ENCODE measurements at regions not wholly inside any gene's neighbourhood (a gene's known extent, or its start where the extent isn't known, plus 50 kb on each side); places are given as distances from the start of the nearest gene placed in this dataset.
"Not testable (repeated sequence)": the region's sequence is repeated elsewhere in the genome, so short reads cannot be mapped to it uniquely, and the experiment has no call there.

DNA sequence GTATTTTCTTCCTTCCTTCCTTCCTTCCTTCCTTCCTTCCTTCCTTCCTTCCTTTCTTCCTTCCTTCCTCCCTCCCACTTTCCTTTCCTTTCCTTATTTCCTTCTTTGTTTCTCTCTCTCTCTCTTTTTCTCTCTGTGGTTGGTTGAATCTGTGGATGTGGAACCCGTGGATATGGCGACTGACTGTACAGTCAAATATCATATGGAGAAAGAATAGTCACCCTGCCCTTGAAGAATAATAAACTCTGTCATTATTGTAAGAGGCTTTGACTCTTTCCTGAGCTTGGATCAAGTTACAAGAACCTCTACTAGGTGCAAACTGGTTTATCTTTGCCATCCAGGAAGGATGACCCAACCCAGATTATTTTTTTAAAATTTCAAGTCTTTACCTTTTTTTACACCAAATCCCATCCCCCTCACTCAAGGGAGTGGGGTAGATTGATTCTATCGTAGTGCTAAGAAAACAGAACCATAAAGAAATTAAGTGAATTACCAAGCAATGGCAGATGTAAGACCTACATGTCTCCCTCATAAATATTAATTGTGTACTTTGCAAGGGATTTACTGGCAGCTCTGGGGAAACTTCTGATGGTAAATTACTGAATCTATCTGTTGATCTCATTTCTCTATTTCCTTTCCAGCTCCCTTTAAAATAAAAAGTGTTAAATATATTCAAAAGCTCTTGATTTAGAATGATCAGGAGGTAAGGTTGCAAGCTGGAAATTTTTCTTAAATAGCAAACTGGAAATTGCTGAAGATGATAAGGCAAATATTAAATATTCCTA is 667.5 kb downstream of the UTRN start:
- no peaks in the 10 kb centered on the region for H3K27me3 ChIP-seq
- no peak for DNase-seq
- H3K27ac ChIP-seq: no peak overlapping the region
- H3K36me3 ChIP-seq: no peaks in the 10 kb centered on the region
- H3K9me3 ChIP-seq: no peaks in the 10 kb centered on the region
- no peak overlapping the region for H3K4me3 ChIP-seq
- no peak for TF ChIP-seq POLR2A (IDR thresholded peaks at IDR 0.05)
- TF ChIP-seq, protein P1, sequence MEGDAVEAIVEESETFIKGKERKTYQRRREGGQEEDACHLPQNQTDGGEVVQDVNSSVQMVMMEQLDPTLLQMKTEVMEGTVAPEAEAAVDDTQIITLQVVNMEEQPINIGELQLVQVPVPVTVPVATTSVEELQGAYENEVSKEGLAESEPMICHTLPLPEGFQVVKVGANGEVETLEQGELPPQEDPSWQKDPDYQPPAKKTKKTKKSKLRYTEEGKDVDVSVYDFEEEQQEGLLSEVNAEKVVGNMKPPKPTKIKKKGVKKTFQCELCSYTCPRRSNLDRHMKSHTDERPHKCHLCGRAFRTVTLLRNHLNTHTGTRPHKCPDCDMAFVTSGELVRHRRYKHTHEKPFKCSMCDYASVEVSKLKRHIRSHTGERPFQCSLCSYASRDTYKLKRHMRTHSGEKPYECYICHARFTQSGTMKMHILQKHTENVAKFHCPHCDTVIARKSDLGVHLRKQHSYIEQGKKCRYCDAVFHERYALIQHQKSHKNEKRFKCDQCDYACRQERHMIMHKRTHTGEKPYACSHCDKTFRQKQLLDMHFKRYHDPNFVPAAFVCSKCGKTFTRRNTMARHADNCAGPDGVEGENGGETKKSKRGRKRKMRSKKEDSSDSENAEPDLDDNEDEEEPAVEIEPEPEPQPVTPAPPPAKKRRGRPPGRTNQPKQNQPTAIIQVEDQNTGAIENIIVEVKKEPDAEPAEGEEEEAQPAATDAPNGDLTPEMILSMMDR (IDR thresholded peaks at IDR 0.05): no peak
- H3K4me1 ChIP-seq: no peaks in the 10 kb centered on the region

DNA sequence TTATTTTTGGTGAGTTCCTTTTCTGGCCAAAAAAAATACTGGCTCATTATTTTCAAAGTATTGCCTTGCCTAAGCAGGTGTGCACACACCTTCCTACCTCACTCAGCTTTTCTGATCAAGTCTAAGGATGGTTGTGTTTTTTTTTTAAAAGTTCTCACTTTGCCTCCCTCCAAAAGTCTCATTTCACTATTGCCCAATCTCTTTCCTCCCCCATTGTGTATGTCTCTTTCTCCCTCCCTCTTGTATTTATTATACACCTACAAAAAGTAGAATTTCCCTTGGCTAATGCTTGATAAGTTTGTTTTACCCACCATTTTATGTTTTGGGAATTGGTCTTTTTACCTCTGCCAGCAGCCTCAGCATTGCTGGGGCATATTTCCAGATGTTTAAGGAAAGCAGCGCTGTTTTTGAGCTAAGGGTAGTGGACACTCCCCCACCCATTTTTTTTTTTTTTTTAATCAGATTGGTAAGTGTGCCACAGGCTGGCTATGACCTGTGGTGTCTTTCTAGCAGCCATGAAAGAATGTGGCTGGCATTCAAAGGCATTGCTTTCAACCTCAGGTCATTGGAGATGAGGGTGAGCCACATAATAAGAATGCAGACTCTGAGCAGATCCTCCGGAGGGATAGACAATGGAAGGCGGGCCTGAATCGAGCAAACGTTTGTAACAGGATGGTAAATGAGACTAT is 668.6 kb downstream of the UTRN start:
- TF ChIP-seq, protein P1 (IDR thresholded peaks at IDR 0.05): no peak
- TF ChIP-seq POLR2A (IDR thresholded peaks at IDR 0.05): no peak
- Histone ChIP-seq H3K27me3 (no peaks in the 10 kb centered on the region), H3K27ac (no peak overlapping the region), H3K4me1 (no peaks in the 10 kb centered on the region), H3K9me3 (no peaks in the 10 kb centered on the region), H3K36me3 (no peaks in the 10 kb centered on the region), H3K4me3 (no peak overlapping the region)
- no peak for DNase-seq

DNA sequence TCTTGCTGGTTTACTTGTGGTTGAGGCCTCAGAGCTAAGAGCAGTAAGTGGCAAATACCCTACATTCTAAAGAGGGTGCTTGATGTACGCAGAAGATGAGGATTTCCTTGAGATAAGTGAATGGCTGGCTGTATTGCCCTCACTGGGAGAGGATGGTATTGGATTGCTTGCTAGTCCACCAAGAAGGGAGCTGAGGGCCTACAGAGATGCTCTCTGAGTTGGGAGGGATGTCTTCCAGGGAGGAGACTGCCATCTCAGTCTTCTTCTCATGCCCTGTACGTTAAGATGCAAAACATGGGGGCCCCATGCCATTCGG is 669.1 kb downstream of the UTRN start:
- Histone ChIP-seq H3K27me3 (no peaks in the 10 kb centered on the region), H3K27ac (no peak overlapping the region), H3K4me3 (no peak overlapping the region), H3K9me3 (no peaks in the 10 kb centered on the region), H3K4me1 (no peaks in the 10 kb centered on the region), H3K36me3 (no peaks in the 10 kb centered on the region)
- TF ChIP-seq, protein P1 (IDR thresholded peaks at IDR 0.05): no peak
- no peak for TF ChIP-seq POLR2A (IDR thresholded peaks at IDR 0.05)
- no peak for DNase-seq

DNA sequence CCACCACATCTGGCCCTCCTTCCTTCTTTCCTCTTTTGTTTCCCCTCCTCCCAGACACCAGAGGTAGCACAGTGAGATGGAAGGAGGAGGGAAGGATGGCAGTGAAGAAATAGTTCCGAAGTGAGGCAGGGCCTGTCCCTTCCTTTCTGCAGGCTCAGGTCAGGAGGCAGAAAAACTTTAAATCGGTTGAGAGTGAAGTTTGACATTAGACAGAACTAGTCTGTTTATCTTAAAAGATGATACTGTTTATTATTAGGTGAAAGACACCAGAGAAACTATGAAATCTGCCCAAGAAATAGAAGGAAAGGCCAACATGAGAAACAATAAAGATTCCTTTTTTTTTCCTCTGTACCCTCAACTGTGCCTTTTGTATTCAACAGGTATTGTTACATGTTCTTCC is 670.3 kb downstream of the UTRN start:
- no peak overlapping the region for H3K27ac ChIP-seq
- no peak for TF ChIP-seq POLR2A (IDR thresholded peaks at IDR 0.05)
- TF ChIP-seq, protein P1 (IDR thresholded peaks at IDR 0.05): no peak

DNA sequence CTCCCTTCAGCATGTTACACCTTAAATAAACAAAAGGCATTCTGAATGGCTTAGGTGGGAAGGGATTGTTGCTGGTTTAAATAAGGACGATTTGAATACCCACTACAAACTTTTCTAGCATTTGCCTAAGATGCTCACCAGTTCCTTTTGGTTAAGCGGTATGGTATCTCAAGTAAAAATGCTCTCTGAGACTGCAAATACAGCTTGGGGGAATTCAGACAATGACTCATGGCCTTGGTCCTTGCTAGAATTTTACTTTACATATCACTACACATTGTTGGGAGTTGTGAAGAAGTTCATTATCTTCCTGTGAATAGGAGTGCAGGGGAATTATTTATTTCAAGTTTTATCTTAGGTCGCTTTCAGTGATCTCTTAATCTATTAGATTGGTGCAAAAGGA is 670.7 kb downstream of the UTRN start:
- H3K27me3 ChIP-seq: no peaks in the 10 kb centered on the region
- DNase-seq: no peak
- H3K9me3 ChIP-seq: no peaks in the 10 kb centered on the region
- no peaks in the 10 kb centered on the region for H3K36me3 ChIP-seq
- no peak overlapping the region for H3K4me3 ChIP-seq
- no peaks in the 10 kb centered on the region for H3K4me1 ChIP-seq
- TF ChIP-seq POLR2A (IDR thresholded peaks at IDR 0.05): no peak
- TF ChIP-seq, protein P1 (IDR thresholded peaks at IDR 0.05): no peak
- no peak overlapping the region for H3K27ac ChIP-seq

More for the DNA sequence above, 670.3 kb downstream of the UTRN start:
- DNase-seq: no peak
- no peaks in the 10 kb centered on the region for H3K4me1 ChIP-seq
- no peaks in the 10 kb centered on the region for H3K36me3 ChIP-seq
- no peak overlapping the region for H3K4me3 ChIP-seq
- no peaks in the 10 kb centered on the region for H3K9me3 ChIP-seq
- H3K27me3 ChIP-seq: no peaks in the 10 kb centered on the region

DNA sequence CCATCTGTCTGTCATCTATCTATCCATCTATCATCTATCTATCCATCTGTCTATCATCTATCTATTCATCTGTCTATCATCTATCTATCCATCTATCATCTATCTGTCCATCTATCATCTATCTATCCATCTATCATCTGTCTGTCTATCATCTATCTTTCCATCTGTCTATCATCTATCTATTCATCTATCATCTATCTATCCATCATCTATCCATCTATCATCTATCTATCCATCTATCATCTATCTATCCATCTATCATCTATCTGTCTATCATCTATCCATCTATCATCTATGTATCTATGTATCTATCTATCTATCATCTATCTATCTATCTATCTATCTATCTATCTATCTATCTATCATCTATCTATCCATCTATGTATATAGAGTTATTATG is 671.6 kb downstream of the UTRN start:
- H3K9me3 ChIP-seq, H3K4me1 ChIP-seq, H3K36me3 ChIP-seq, H3K27ac ChIP-seq, DNase-seq, H3K4me3 ChIP-seq, H3K27me3 ChIP-seq: not testable (repeated sequence)

Data from Peyer's patch (tissue), 4 donors.